HG03432 (cell line): ENCODE measurements at regions not wholly inside any gene's neighbourhood (a gene's known extent, or its start where the extent isn't known, plus 50 kb on each side); places are given as distances from the start of the nearest gene placed in this dataset.

ENCODE experiments used
- ATAC-seq: cut with Tn5 transposase; IDR thresholded peaks from one replicate; pipeline ENCODE4 v1.9.1; 2021; ENCODE audit warnings: mild to moderate bottlenecking, moderate library complexity; ENCODE audit not compliant: unreplicated experiment

DNA sequence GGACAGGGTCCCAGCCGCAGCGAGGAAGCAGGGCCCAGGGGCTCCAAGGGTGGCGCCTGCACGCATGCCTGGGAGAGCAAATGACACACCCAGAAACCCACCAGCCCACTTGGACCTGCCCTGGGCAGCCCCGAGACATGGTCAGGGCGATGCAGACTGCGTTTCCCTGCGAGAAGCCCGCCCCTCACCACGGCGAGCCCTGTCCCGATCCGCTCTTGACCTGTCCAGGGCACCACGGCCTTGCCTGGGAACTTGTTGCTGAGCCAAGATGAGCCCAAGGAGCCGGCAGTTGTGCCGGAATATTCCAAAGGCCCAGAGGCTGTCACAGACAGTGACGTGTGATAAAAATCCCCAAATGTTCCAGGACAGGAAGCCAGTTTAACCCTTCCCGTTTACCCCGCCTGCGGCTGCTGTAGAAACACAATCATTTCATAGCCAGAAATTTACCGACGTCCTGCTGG, 78.1 kb downstream of the SIK1 start:
- no peak for ATAC-seq

DNA sequence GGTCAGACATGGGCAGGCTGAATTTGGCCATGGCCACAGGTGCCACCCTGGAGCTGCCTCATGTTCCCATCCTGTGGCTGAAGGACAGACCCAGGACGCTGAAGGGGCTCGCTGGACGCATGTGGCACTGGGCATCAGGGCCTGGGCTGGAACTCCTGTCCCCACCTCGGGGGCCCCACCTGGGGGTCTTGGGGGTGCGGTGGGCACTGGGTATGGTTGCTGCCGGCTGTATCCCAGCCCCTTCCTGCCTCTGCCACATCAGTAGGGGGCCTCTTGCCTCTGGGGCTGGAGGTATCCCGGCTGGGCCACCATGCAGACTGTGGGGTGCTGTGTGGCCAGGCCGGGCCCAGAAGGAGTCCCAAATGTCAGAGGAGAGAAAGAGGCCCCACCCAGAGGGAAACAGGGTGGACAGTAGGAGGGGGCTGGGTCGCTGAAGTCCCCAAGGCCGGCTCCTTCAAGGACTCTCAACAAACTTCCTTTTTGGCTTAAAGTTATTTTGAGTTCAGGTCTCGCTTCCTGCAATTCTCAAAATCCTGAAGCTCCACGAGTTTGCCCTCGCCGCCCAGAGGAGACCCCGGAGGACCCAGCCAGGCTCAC, 78.7 kb downstream of the SIK1 start:
- ATAC-seq = no peak

DNA sequence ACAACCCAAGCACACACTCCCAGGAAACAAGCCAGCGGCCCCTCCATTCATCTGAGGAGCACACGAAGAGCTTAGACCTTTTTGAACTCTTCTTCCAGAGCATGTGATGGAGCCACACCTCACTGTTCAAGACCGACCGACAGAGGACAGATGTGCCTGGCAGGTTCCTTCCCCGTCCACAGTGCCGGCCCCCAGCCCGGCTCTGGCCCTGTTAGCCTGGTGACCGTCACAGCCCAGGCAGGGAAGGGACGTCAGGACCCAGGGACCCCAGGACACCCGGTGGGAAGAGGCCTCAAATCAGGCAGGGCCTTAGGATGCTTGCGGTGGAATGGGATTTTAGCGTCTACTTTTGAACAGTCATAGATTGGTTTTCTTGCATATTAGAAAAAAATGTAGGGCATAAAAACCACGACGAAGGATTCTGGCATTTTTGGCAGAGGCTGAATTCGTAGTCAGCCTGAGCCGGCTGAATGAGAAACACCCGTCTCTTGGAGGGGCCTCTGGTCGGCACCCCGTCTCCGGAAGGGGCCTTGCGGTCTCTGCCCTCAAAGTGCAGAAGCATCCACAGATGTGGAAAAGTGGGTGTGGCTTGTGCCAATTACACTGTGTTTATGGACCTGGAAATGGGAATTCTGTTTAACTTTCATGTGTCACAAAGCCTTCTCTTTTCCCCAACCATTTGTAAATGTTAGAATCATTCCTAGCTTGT, 79.3 kb downstream of the SIK1 start:
- no peak for ATAC-seq

DNA sequence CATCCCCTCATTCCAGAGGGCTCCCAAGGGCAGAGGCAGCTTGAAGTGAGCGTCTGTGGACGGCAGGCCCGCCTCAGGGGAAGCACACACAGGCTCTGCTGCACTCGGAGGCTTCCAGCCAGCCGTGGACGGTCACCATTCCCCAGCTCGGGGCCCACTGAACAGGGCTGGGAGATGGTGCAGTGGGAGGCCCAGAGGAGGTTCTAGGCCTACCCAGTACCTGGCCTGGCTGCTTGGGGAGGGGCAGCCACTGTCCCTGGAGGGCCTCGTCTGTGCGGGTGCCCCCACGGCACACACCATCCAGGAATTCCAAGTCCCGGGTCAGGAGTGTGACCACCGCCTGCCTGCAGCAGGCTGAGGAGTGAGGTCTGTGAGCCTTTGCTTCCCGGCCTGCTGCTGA, 80.4 kb downstream of the SIK1 start:
- no peak for ATAC-seq

DNA sequence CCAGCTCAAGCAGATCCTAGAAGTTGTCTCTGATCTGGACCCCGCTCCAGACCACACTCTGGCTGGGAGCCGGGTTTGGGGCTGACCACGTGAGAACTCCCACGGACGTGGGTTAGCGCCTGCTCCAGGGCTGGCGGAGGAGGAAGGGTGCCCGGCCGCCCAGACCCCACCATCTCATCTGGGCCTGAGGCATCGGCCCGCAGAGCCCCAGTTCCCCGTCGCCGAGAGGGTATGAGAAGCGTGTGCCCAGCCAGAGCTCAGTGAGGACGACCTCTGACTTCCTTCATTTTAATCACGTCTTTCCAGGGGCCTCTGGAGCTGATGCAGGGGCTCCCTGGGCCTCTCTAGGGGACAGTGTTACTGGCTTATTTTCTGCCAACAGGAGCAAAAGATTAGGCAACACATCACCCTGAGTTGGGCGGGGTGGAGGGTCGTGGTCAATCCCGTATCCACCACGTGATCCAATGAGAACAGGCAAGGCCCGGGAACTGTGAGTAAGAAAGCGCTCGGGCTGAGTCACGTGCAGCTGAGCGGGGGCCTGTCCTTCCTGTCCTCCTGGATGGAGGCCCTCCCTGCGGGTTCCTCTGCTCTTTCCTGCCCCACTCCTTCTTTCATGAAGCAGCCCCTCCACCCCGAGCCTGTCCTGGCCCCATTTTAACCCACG, 81.1 kb downstream of the SIK1 start:
- no peak for ATAC-seq

DNA sequence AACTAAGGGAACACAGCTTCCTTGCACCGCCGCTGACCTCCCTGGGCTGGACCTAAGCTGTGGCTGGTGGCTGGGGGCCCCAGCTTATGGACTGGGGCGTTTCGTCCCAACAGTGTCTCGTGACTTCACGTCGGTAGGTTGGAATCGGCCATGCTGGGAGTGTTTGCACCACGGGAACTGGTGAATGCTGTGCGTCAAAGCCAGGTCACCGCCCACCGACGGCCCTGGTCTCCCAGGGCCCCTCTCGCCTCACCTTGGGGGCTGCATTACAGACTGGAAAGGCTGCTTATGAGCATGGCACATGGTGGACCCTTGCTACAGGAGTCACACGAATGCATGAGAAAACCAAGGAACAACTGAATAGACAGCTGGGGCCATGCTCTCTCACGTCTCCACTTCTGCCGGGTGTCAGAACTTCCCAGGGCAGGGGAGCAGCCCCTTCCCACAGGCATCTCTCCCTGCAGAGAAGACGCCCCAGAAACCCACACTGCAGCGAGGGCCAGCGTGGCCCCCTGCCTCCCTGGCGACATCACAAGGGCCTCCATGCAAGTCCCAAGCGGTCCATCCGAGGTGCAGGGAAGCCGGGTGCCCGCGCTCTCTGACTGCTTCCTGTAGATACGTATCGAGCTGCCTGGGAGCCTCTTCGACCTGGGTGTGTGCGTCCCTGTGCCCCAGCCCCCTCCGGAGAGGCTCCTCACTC, 81.7 kb downstream of the SIK1 start:
- no peak for ATAC-seq

DNA sequence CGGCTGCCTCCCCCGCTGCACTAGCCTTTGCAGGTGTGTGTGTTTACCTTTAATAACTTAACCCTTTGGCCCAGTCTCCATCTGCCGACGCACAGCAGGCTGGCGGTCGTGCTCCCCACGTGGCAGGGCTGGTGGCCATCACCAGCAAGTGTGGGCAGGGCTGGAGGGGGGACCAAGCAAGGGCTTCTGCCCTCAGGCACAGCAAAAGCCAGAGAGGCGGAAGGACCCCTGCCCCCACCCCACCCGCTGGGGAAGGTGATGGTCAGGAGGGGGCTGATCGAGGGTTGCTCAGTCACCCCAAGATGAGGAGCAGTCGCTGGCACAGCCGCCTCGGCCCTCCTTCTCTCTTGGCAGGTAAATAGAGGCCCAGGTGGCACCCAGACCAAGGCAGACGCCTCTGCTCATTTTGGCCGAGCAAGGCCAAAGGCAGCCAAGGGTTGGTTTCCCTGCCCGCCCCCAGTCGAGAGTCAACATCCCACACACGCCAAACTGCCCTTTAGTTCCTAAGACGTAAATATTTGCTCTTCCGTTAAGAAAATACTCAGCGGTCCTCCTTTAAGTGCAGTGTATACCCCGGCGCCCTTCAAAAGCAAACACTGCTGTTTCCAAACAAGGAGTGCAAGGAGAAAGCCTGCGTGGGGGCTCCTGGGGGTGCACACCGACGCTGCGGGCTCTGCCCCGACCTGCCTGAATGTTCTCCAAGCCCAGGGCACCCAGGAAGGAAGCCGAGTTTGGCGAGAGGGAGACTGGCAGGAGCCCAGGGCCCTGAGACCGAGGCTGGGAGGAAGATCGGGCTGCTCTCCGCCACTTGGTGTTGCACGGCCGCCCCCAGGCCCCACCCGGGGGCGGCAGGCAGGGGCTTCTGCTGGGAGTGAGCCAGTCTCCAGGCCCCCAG, 82.7 kb downstream of the SIK1 start:
- no peak for ATAC-seq

DNA sequence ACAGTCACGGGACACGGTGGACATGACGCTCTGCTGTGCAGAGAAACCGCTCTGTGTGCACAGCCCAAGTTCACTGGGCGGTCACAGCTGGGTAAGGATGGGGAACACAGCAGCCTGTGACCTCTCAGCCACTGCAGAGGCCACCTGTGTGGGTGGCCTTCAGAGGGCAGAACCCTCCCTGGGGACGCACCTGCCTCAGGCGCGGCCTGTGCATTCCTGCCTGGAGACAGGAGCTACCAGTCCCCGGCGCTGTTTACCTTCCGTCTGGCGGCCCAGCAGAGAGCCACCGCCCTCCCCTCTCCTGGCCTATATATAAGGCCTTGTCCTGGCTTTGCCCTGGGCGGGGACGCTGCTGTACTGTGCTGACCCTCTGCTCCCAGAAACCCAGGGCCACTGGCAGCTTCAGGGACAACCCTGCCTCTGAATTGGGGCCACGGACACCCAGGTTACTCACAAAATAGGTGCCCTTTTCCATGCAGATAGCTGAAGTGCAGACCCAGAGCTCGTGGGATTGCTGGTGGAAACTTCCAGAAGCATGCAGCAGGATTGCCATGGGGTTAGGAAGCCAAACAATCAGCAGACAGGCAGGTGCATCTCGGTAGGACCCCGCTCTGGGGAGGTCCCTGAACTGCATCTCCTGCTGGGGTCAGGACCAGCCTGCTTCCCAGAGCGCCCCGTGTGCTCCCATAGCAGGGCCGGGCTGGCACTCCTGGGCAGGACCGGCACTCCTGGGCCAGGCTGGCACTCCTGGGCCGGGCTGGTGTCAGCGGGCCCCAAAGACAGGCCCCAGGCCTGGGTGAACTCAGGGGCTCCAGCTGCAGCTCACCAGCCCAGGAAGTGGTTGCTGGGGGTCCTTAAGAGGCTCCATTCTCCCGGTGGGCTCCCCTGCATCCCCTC, 83.6 kb downstream of the SIK1 start:
- ATAC-seq = no peak

DNA sequence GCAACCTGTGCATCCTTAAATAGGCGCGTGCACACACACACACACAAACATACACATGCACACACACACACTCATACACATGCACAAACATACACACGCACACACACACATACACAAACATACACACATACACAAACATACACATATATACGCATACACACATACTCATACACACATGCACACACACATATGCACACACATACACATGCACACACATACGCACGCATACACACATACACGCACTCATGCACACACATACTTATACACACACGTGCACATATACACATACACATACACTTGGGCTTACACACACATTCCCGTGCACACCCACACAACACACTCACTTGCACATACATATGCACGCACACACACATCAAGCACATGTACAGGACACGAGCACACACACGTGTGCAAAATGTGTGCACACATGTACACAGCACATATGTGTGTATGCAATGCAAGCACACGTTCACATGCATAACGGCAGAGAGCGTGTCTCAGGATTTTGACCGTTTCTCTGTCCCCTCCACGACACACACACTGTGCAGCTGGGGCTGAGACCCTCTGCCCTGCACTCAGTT, 84.5 kb downstream of the SIK1 start:
- no peak for ATAC-seq

DNA sequence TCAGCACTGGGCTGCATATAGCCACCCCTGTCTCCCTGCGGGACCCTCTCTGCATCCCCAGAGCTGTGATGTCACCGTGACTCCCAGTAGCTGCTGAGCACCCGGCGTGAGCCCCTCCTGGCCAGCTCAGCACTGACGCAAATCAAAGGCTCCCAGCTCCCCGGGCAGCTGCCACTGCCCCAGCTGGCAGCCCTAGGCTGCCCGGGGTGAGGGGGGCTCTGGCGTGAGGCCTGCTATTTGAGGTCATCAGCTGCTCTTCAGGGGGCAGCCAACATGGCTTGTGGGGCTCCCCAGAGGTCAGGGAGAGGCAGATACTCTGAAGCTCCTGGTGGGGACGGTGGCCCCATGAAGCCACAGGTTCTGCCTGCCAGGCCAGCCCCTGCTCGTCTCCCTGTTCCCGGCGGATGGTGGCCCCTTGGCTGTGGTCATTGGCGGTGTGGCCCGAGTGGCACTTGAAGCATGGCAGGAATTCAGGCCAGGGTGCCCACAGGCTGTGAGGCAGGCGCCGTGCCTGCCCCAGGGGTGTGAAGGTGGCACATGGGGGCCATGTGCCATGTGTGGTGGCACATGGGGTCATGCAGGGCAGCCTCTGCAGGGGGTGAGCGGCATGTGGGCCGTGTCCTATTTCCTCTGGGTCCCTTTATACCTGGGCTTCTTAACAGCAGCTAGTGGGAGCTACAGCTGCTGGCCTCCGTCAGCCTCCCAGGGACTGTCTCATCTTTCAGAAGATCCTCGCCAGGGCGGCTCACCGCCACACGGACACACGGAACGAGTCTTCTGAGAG, 85.4 kb downstream of the SIK1 start:
- ATAC-seq = no peak

DNA sequence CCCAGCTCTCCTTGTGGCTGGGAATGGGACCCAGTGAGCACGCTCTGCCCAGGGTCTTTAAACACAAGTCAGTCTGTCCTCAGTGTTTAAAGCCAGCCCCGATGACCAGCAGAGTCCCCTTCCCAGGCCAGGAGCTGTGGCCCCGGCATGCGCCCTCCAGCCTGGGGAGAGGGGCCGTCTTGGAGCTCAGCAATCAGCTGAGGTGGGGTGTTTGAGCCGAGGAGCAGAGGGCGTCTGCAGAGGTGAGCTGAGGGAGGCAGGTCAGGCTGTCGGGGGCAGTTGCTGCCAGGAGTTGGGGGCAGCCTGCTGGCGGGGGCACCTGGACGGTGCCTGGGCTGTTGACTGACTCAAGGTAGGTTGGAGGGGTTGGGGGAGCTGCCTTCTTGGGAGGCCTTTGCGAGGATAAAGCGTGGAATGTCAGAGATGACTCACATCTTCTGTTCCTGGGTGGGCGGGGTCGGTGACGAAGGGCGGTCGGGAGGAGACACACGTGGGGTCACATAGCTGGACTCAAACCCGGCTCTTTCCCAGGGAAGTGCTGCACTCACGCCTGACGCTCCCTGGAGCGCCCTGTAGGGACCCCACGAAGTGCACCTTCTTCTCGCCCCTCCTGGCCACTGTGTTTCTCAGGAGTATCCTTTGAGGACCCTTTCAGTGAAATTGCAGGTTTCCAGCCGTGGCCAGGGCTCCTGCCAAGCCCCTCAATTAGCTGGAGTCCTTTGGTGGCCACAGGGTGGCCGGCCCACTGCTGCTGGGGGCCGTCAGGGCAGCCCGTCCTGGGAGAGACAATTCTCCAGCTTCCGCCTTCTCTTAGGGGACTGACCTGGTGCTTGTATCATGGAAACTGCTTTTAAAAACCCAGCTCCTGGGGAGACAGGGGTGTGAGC, 86.2 kb downstream of the SIK1 start:
- ATAC-seq = no peak

DNA sequence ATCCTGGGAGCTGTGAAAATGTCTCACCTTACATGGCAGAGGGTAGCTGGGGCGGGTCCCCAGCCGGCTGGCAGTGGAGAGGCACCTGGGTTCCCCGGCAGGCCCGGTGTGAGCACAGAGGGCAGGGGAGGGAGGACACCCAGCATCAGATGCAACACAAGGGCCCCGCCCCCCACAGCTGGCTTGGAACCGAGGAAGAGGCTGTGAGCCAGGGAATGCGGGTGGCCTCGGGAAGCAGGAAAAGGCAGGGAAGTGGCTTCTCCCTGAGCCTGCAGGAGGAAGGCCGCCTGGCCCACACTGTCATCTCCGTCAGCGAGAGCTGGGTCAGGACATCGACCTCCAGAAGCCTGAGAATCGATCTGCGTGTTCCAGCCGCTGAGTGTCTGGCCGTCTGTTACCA, 87.3 kb downstream of the SIK1 start:
- no peak for ATAC-seq

DNA sequence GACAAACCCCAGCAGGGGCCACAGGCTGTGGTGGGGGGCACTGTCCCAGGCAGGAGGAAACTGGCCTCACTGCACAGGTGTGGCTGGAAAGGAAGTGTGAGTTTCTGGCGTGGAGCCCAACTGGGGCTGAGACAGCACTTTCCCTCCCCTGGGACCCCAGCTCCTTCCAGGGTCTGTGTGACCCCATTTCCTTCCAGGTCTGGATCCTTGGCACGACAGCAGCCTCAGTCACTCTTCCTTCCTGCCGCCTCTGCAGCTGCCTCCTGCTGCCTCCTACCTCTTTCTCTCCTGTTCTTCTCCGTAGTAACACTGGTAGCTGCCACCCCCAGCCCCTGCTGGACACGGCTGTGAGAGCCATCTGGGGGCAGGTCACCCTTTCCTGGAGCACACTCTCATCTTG, 88.0 kb downstream of the SIK1 start:
- no peak for ATAC-seq

DNA sequence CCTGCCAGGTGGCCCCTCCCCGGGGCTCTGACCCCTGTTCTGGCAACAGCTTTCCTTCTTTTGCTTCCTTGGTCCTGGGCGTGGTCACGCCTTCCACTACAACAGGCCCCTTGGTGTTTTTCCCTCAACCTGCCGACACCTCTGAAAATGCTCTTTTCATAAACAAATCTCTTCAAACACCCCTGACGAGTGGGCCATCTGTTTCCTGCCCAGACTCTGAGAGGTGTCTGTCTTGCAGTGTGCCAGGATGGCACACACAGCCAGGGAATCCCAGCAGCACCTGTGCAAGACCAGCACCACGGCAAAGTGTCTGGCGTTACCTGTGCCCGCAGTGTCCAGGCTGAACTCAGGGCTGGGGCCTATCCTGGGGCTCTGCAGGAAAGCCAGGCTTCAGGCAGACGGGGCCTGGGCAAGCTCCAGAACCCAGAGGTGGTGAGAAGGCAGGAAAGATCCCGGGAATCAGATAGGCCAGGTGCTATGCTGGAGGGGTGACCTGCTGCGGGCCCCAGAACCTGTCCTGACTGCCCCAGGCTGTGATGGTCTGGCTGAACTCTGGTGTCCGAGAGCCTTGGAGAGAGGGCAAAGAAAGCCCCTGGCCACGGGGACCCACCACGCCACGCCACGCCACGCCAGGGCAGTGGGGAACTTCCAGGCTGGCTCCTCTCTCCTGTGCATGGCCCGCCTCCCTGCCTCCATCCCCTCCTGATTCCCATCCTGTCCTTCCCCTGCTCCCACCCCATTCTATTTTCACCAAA, 88.9 kb downstream of the SIK1 start:
- no peak for ATAC-seq

DNA sequence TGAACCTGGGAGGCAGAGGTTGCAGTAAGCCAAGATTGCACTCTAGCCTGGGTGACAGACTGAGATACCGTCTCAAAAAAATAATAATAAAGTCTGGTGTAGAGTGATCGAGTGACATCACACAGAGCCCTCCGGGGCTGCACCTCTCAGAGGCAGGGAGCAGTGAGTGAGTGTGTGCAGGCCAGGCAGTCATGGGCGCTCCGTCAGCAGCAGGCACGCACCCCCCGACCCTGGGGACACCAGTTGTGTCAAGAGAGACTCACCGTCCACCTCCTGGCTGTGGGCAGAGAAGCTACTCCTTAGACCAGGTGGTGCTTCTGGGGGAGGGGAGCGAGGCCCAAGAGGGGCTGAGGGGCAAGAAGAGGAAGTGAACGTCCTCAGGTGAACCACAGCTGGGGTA, 91.8 kb downstream of the SIK1 start:
- ATAC-seq = no peak

DNA sequence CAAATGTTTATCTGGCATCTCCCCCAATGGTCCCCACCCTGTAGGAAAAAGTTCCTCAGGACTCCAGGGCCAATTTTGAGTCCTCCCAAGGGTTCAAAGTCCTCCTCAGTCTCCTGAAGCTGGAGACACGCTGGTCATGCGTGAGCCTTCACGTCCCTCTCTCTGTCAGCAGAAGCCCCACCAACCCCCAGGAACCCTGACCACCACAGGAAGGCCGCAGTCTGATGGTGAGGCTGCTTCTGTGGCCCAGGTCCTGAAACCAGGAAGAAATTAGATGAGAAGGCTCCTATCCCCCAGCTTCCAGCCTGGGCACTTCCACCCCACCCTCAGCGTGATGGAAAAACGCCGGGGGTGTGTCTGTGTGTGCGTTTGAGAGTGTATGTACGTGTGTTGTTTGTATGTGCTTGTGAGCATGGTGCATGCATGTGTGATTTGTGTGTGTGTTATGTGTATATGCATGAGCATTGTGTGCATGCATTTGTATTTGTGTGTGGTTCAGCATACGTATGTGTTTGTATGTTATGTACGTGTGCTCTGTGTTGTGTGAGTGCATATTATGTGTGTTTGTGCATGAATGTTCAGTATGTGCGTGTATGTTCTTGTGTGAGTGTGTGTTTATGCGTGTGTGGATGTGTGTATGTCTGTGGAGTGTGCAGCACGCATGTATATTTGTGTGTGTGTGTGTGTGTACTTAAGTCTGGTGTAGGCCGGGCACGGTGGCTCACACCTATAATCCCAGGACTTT, 92.5 kb downstream of the SIK1 start:
- no peak for ATAC-seq
